HG02763 (cell line): ENCODE measurements at regions not wholly inside any gene's neighbourhood (a gene's known extent, or its start where the extent isn't known, plus 50 kb on each side); places are given as distances from the start of the nearest gene placed in this dataset.

Source experiments
- ATAC-seq: cut with Tn5 transposase; IDR thresholded peaks from one replicate; pipeline ENCODE4 v1.9.1; 2021; ENCODE audit warnings: mild to moderate bottlenecking, moderate library complexity; ENCODE audit not compliant: unreplicated experiment

- ATAC-seq: no peak
Measured at GRCh38 chr2:230640540-230641011, 72.1 kb upstream of the CAB39 start.

- no peak for ATAC-seq
Measured at GRCh38 chr2:230642966-230643365, 69.7 kb upstream of the CAB39 start.

GRCh38 chr2:230643576-230644291, 68.9 kb upstream of the CAB39 start:
- ATAC-seq: peak; percentile 58

GRCh38 chr2:230644356-230644935, 68.2 kb upstream of the CAB39 start:
- no peak for ATAC-seq

- ATAC-seq: no peak
Measured at GRCh38 chr2:230648356-230648755, 64.3 kb upstream of the CAB39 start.

- ATAC-seq: no peak
Measured at GRCh38 chr2:230650585-230651137, 62.0 kb upstream of the CAB39 start.

GRCh38 chr2:230654057-230654456, 58.6 kb upstream of the CAB39 start:
- no peak for ATAC-seq

GRCh38 chr2:230657462-230657861, 55.2 kb upstream of the CAB39 start:
- no peak for ATAC-seq

- ATAC-seq: no peak
Measured at GRCh38 chr2:230657906-230658305, 54.7 kb upstream of the CAB39 start.

- no peak for ATAC-seq
Measured at GRCh38 chr2:230658577-230658876, 54.1 kb upstream of the CAB39 start.

GRCh38 chr2:230658877-230659652, 53.6 kb upstream of the CAB39 start:
- peak; percentile 46 for ATAC-seq

GRCh38 chr2:230660294-230661060, 52.2 kb upstream of the CAB39 start:
- ATAC-seq: no peak

GRCh38 chr2:230661072-230661957, 51.3 kb upstream of the CAB39 start:
- peak; percentile 26 for ATAC-seq
